Heart left ventricle (tissue), 13 donors: ENCODE measurements at regions not wholly inside any gene's neighbourhood (a gene's known extent, or its start where the extent isn't known, plus 50 kb on each side); places are given as distances from the start of the nearest gene placed in this dataset.

Source experiments
- POLR2A ChIP-seq, 2 donors: fragments of 450-650 bp; IDR thresholded peaks; one replicate each; pipeline ENCODE4 v1.6.1; 2017; ENCODE audit warnings: antibody characterized with exemption in 2 of 2, mild to moderate bottlenecking in 2 of 2, moderate library complexity in 2 of 2
- TF ChIP-seq, protein P1 (sequence below), 12 donors: fragments of 200-600 bp; sonication (generic) in 4 of 12; IDR thresholded peaks; one replicate each; pipeline versions ENCODE4 v1.5.0 to v1.8.0; 2018 to 2022; ENCODE audit warnings: antibody characterized with exemption in 12 of 12, mild to moderate bottlenecking in 5 of 12
- donor health status: ischemic (EF 13 %, LVEDD 7.1; RV severe dilation, severe dysfunction).
- donor health status: DM: no; HTN: yes; CAD: no.
- donor health status: DM: no; HTN: no; CAD: no.
- donor health status: ischemic (EF 25% LVEDD 6.9; RV normal size, moderate dysfunction).
- donor health status: ischemic (EF 25% LVEDD 5.7; RV mildly dilated, moderate dysfunction).
- donor health status: ischemic (EF 35%, LVEDD 5.7; RV mildly dilated, moderate dysfunction).
- donor health status: nonischemic (EF 11% LVEDD 7.7; RV severe dilation, severe dysfunction).
- donor health status: DM: yes; HTN: yes; CAD: no.
- donor health status: PGD.
- donor health status: ischemic (EF 29% LVEDD 5.4; RV normal size, mild dysfunction).
- donor health status: nonischemic (EF 23%, LVEDD 6.1; RV moderate dilation, normal function).

DNA sequence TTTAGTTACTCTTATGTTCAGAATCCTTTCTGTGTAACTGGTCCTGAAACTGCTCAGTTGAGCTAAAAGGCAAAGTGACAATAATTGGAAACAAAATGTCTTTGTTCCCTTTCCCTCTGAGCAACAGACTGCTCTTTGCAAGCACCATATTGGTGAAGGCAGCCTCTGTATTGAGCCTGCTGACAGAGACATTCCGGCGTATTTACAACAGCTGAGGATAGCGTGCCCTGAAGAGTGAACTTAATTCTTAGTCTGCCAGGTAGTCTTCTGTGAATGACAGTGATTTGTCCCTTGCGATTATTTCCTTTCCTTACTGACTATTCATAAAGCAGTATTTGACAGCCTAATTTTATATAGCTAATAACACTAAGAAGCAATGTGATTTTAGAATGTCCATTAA, 239.1 kb downstream of the CPS1 start:
- TF ChIP-seq, protein P1, sequence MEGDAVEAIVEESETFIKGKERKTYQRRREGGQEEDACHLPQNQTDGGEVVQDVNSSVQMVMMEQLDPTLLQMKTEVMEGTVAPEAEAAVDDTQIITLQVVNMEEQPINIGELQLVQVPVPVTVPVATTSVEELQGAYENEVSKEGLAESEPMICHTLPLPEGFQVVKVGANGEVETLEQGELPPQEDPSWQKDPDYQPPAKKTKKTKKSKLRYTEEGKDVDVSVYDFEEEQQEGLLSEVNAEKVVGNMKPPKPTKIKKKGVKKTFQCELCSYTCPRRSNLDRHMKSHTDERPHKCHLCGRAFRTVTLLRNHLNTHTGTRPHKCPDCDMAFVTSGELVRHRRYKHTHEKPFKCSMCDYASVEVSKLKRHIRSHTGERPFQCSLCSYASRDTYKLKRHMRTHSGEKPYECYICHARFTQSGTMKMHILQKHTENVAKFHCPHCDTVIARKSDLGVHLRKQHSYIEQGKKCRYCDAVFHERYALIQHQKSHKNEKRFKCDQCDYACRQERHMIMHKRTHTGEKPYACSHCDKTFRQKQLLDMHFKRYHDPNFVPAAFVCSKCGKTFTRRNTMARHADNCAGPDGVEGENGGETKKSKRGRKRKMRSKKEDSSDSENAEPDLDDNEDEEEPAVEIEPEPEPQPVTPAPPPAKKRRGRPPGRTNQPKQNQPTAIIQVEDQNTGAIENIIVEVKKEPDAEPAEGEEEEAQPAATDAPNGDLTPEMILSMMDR (IDR thresholded peaks at IDR 0.05): no peak
- no peak for TF ChIP-seq POLR2A (IDR thresholded peaks at IDR 0.05)
